RCC 7860 (cell line): ENCODE measurements at regions not wholly inside any gene's neighbourhood (a gene's known extent, or its start where the extent isn't known, plus 50 kb on each side); places are given as distances from the start of the nearest gene placed in this dataset.
"Not testable (repeated sequence)": the region's sequence is repeated elsewhere in the genome, so short reads cannot be mapped to it uniquely, and the experiment has no call there.

ENCODE experiments used
- DNase-seq: peaks from one replicate; pipeline ENCODE4 v3.0.0-alpha.2; 2015; ENCODE audit warnings: low spot score
- FAIRE-seq: peaks from 2 replicates; lab custom pipeline; 2012; peaks lifted over from hg19 to GRCh38; lab: Jason Lieb, UNC

DNA sequence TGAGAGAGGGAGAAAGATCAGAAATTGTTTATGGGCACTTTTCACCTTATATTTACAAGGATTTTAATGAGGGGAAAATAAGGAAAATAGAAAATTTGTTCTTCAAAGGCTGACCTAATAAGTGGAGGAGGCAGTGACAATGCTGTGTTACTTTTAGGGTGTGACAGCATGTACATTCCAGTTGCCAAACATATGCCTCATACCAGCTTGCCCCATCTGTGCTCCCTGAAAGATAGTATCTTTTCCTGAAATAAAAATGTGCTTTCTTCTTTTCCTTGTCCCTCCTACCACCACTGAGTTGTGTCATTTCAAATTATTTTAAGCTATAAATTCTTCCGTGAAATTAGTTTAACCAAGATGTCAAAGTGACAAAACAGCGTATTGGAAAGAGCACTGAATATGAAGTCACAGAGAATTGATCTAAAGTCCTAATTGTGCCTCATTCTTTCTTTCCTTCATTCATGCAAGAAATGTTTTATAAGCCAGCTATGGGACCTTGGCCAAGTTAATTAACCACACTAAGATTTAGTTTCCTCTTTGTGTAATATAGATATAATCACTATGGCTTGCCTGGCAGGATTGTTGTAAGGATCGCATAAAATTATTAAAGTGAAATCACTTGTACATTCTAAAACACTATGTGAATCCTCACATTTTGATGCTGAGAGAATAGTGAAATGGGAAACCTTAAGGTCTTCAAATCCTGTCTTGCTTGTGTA lies 1307.5 kb upstream of the TENM4 start:
- FAIRE-seq (no peak), DNase-seq (no peak)

DNA sequence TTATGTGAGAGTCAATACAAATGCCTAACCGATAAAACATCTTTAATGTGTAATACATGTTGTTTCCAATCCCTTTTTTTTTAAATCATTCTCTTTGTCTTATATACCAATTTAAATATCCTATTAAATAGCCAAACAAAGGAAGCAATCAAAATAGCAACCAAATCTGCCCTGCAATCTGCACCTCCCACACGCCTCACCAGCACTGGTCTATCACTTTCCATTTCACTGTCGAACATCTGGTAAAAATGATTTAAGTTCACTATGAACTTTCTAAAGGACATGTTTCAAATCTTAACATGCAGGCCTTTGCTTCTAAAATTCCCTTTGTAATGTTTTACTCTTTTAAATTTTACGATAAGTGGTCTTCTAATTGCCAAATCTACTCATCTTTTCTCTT lies 1305.5 kb upstream of the TENM4 start:
- DNase-seq (no peak), FAIRE-seq (no peak)

DNA sequence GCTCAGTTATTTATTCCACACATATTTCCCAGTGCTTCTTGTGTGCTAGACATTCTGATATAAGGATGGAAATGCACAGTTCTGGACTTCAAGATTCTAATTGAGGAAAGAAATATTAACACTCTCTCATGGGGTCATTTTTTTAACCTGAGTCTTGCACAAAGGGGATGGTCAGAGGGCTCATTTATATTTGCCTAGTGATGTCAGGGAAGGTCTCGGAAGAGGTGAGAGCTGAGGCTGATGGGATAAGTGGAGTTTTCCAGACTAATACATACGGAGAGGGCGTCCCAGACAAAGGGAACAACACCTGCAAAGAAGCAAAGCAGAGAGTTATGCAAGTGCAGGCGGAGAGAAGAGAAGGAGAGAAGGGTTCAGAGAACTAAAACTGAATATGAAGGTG lies 1304.6 kb upstream of the TENM4 start:
- no peak for FAIRE-seq
- no peak for DNase-seq

DNA sequence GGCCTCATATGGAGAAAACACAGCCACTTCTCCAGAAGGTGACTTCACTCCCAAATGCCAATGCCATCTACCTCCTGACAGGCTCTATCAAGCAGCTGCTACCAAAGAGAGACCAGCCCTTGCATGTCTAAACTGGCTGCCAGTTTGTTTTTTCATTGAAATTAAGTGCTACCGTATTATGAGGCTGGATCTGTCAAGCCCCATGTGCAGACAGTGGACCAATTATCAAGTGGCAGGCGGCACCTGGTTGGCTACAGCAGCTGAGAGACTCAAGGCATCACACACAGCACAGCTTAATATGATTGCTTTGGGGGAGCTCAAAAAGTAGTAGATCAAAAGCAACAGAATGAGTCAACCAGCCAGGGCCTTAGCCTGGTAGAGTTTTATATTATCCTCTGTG lies 1293.0 kb upstream of the TENM4 start:
- DNase-seq: no peak

DNA sequence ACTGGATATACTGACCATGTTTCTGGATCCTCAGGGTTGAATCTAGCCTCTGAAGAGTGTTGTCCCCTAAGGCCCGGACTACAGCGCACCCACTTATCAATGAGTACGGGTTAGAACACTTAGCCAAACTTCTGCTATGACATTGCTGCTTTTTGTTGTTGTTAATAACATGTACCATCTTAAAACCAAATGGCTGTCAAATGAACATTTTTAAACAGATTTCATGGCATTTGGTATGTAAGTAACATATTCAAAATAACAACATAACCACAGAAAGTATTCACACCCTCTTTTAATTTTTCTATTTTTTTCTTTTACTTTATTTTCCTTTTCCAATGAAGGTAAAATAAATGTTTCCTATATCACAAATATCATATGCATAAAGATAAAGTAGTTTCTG lies 1292.5 kb upstream of the TENM4 start:
- FAIRE-seq (no peak), DNase-seq (no peak)

More for the DNA sequence above, 1293.0 kb upstream of the TENM4 start:
- FAIRE-seq: no peak

DNA sequence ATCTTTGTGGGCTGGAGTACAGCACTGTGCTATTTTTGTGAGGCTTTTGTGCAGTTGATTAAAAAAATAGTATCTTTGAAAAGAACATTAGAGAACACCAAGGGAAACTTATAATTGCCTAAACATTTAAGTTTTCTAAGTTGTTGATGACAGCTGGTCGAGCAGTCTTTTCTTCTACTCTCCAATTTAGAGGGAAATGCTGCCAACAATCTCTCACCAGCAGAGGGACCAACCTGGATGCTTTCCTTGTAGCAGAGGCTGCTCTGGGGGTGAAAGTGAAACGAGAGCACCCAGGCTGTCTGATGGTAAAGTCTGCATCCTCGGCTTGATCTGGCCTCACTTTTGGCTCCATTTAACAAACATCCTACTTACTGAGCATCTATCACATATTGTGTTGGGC lies 1286.5 kb upstream of the TENM4 start:
- FAIRE-seq (no peak), DNase-seq (no peak)

DNA sequence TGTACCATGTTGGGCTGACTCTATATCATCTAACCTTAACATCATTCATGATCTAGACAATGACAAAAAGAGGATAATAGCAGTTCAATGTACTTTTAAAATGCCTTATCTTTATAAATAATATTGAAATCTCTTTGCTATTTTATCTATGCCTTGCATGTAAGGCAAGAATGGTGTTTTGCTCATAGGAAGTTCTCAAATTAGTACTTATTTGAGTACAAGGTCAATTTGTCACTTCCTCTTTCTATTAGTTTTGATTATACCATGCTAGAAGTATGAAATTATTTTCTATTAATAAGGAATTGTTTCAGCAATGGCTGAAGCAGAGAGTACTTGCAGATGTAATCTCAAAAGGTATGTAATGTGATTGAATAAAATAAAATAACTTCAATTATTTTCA lies 1285.4 kb upstream of the TENM4 start:
- DNase-seq (no peak), FAIRE-seq (no peak)

DNA sequence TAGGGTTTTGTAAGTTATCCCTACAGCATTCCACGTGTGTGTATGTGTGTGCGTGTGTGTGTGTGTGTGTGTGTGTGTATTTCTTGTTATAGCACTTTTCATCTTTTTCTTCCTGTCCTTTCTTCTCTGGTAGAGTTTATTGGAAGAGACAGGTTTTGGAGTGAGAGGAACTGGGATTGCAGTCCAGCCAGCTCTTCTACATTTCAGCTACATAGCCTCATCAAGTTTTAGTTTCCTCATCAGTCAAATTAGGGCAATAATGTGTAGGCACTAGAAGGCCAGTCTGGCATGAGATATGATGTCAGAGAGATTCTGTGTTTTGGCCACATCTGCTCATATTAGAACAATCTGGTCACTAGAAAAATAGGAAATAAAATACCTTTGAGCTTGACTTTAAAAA lies 1283.5 kb upstream of the TENM4 start:
- FAIRE-seq: no peak

DNA sequence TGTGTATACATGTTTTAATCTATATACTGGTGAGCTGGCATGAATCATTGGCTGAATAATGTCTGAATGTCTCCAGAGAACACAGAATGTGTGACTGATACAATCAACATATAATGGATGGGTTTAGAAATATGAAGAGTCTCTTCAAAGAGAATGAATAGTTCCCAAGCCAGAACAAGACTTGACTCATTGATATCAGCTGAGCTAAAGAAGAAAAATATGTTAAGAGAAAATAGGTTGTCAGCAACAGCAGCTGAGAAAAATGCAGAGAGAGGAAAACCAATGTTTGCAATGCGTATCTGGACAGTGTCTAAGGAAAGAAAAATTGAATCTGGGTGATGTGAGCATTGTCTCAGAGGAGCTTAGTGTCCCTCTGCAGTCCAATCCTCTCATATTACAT lies 1281.8 kb upstream of the TENM4 start:
- no peak for DNase-seq

More for the DNA sequence above, 1283.5 kb upstream of the TENM4 start:
- DNase-seq: no peak

DNA sequence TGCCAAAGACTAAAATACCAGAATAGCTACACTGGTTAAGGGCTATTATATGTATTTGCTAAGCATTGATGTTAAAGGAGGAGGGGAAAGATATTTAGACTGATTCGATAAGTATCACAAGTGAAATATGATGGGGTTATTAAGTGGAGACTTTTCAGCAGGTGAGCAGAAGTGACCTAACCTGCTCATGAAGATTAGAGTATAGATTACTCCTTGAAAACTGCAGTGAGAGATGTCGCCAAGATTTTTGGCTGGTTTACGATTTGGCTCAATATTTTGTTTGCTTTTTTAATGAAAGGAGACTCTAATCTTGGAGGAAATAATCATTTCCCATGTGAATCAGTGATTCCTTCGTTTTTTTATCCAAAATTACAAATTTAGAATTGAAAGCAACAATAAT lies 1279.5 kb upstream of the TENM4 start:
- no peak for FAIRE-seq

More for the DNA sequence above, 1281.8 kb upstream of the TENM4 start:
- FAIRE-seq: no peak

DNA sequence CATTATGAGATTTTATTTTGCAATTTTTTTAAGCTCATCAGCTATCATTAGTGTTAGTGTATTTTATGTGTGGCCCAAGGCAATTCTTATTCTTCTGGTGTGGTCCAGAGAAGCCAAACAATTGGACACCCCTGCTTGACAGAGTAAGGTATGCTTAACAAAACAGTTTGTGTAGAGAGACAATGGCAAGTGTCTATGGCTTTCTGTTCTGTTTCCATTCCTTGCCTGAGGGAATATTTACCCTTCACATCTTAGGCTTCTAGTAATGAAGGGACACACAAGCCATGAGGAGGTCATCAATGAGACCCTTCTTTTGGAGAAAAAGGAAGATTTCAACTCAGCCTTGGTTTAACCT lies 1278.4 kb upstream of the TENM4 start:
- no peak for DNase-seq
- no peak for FAIRE-seq

More for the DNA sequence above, 1279.5 kb upstream of the TENM4 start:
- DNase-seq: no peak

DNA sequence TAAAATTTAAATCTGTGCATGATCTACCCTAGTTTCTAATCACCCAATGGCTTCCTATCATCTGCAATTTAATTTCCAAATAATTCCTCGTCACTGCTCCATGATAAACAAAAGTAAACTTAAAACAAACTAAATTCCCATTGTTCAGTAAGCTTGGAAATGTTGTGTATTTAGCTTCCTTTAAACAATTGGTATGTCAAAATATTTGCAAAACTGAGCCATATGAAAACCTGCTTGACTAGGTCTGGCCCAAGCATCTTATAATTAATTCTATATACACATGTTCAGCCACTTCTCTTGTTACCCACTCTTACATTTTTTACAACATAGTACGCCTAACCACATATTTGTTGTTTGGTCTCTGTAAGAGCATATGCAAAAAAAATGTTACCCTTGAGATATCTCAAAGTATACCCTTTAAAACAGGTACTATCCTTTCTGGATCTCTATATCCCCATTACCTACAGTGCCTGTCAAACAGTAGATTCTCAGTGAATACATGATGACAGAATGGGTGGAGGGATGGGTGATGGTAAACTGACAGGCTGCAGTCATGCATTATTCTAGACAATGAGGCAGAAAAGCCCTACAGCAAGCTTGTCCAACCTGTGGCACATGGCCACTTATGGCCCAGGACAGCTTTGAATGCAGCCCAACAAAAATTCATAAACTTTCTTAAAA lies 1277.9 kb upstream of the TENM4 start:
- DNase-seq: no peak
- FAIRE-seq: no peak

DNA sequence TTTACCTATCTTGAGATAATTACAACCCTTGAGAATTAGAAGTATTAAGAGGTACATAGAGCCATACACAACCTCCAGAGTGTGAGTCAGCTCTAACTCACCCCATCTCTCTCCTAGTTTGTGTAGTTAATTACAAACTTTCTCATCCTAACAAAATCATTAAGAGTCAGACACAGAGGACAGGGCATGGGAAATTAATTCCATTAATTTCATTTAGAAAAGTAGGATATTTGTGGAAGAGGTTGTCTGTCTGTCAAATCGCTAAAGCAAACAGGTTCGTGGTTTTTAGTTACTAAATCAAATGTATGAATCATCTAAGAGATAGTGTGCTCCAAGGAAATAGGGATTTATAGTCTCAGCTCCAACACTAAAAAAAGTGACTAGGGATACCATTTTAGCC lies 1261.4 kb upstream of the TENM4 start:
- FAIRE-seq (no peak), DNase-seq (no peak)

DNA sequence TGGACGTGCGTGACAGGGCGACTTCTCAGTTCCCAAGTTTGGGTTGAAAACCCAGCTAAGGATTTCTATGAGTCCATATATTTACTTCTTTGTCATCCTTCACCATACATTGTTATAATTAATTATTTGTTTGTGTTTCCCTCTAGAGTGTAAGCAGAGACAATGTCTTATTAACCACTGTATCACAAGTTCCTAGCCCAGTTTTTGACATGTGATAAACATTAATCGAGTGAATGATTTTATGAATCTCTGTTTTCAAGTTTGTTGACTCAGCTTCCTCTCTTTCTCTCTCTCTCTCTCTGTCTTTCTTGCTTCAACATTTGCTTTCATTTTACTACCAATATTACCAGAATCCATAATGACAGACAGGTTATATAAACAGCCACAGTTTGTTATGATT lies 1259.6 kb upstream of the TENM4 start:
- FAIRE-seq (no peak), DNase-seq (no peak)

DNA sequence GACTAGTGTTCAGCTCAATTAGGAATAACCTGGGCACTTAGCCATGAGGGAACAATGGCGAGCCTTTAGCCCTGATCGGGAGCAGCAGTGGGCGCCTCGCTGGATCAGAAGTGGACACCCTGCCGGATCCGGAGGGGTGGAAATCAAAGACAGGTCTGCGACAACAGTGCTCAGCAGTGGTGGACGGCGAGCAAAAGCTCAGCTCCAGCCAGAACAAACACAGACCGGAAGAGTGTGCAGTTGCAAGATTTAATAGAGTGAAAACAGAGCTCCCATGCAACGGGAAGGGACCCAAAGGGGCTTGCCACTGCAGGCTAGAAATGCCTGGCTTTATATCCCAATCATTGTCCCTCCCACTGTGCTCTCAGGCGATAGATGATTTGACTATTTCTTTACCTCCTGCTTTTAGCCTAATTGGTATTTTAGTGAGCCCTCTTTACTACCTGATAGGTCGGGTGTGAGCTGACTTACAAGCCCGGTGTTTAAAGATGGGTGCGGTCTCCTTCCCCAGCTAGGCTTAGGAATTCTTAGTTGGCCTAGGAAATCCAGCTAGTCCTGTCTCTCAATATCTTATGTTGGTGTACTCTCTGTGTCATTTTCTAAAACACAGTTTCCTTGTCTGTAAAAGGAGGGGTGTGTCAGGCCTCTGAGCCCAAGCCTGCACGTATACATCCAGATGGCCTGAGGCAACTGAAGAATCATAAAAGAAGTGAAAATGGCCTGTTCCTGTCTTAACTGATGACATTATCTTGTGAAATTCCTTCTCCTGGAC lies 1258.8 kb upstream of the TENM4 start:
- FAIRE-seq, DNase-seq: not testable (repeated sequence)

DNA sequence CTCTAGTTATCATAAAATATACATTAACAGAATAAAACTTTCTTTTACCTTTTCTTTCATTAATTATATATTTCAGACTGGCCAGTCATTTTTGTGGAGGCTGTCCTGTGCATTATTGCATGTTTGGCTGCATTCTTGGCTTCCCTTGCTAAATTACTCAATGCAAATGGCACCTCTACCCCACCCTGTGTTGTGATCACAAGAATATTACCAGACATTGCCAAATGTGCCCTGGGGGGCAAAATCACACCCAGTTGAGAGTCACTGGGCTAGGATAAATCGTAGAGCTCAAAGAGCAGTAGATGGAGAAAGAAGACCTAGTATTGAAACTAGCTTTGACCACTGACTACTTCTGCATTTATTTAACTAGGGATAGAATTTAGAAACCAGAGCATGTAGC lies 1257.8 kb upstream of the TENM4 start:
- FAIRE-seq: no peak
- DNase-seq: no peak

DNA sequence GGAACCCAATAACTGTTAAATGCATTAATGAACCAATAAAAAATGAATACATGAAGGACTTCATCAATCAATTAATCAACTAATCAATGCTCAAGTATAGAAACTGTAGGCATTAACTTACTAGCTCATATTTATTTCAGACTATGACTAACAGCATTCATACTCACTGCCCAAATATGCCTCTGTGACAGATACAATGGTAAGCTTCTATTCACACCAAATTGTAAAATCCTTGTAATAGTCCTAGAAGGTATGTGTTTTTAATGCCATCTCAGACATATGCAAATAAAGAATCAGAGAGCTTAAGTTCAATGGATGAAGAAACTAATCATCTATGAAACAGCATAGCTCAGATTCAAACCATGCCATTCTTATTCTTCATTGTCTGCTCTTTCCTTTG lies 1253.6 kb upstream of the TENM4 start:
- no peak for DNase-seq
- FAIRE-seq: no peak

DNA sequence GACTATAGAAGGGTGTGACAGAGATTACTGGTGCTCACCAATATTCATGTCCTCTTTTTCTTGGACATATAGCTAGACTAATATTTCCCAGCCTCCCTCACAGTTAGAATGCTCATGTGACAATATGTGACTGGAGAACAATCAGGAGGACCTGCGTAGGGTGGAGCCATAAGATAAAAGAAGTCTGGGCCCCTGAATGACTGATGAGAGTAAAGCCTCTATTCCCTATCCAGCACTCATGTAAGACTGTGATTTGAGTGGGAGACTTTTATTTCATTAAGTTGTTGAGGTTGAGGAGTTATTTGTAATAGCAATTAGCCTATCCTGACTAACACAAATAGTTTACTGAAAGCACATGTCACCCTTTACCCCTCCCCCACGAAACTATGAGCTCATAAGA lies 1247.1 kb upstream of the TENM4 start:
- FAIRE-seq: no peak
- DNase-seq: no peak

DNA sequence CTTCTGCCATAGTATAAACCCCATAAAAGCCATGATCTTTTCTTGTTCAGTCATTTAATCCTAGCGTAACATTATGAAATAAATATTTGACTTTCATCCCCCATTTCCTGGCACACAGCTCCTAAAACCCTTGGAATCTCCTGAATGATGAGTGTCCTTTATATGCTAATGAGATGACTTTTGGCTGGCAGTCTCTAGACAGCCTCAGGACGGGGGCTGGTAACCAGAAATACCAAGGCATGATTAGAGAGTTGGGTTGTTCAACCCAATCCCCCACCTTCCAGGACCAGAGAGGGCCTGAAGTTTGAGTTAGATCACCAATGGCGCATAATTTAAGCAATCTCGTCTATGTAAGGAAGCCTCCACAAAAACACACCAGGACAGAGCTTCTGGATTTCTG lies 1246.1 kb upstream of the TENM4 start:
- DNase-seq (no peak), FAIRE-seq (no peak)

DNA sequence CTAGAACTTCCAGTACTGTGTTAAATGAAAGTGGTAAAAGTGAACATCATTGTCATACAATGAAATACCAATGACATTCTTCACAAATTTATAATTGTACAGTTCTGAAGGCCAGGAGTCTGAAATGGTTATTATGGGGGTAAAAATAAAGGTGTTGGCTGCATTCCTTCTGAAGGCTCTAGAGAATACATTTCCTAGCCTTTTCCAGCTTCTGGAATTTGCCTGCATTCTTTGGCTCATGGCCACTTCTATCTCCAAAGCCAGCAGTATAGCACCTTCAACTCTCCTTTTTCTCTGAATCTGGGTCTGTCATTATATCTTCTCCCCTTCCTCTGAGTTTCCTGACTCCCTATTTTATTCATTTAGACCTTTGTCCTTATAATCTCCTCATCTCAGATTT lies 1232.7 kb upstream of the TENM4 start:
- DNase-seq: no peak
- no peak for FAIRE-seq

DNA sequence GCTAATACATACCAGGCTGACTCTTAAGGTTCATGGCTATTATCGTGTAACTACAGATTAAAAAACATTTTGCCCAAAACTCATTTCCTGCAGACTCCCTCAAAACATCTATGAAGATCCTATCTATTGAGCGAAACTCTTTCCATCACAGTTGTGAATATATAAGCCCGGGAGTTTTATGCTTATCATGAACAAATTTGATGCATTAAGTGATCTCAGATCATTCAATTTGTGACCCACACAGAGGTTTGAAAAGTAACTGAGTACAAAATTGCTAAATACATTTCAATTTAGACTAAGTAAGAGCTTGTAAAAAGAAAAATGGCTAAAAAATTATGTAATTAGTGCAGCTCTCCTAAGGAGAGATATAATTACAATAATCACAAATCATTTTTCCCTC lies 1228.8 kb upstream of the TENM4 start:
- FAIRE-seq: no peak
- no peak for DNase-seq

DNA sequence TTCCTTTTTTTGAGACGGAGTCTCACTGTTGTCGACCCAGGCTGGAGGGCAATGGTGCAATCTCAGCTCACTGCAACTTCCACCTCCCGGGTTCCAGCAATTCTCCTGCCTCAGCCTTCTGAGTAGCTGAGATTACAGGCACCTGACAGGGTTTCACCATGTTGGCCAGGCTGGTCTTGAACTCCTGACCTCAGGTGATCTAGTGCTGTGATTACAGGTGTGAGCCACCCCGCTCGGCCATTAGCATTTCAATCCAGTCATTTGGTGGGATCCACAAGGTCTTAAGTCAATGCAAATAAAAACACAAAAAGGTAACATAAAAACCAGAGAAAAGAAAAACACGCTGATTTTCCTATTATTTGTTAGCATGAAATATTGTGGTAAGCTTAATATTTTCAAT lies 1227.2 kb upstream of the TENM4 start:
- DNase-seq: no peak
- FAIRE-seq: no peak
